ENCODE measurements at regions not wholly inside any gene's neighbourhood (a gene's known extent, or its start where the extent isn't known, plus 50 kb on each side); places are given as distances from the start of the nearest gene placed in this dataset.
"Not testable (repeated sequence)": the region's sequence is repeated elsewhere in the genome, so short reads cannot be mapped to it uniquely, and the experiment has no call there.

GRCh38 chr6:14995966-14996602 is 249.8 kb upstream of the JARID2 start:
- no peak for DNase-seq (ENCODE audit: low spot score)

- no peak for DNase-seq (ENCODE audit: low spot score)
Measured at GRCh38 chr6:14996892-14997291, 249.0 kb upstream of the JARID2 start.

GRCh38 chr6:14997507-14997906 is 248.4 kb upstream of the JARID2 start:
- no peak for DNase-seq (ENCODE audit: low spot score)

DNA sequence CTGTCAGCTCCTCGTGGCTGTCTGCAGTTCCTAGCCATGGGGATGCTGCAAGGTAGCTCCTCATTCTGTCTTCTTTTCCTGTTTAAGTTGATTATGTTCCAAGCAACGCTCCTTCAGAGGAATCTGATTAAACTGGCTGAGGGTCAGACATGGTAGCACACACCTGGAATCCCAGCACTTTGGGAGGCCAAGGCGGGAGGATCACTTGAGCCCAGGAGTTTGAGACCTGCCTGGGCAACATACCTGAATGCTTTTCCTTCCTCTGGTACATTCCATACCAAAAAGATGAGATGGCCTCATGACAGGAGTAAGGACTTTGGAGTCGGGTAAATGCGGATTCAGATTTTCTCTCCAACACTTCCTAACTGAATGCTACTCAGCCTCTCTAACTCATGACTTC is 246.8 kb upstream of the JARID2 start:
- no peak for DNase-seq (ENCODE audit: low spot score)

- no peak for DNase-seq (ENCODE audit: low spot score)
Measured at GRCh38 chr6:15001326-15001910, 244.5 kb upstream of the JARID2 start.

- no peak for DNase-seq (ENCODE audit: low spot score)
Measured at GRCh38 chr6:15008269-15008668, 237.6 kb upstream of the JARID2 start.

GRCh38 chr6:15014958-15015357 is 230.9 kb upstream of the JARID2 start:
- DNase-seq (ENCODE audit: low spot score) = no peak

- DNase-seq (ENCODE audit: low spot score) = no peak
Measured at GRCh38 chr6:15016813-15017212, 229.1 kb upstream of the JARID2 start.

- no peak for DNase-seq (ENCODE audit: low spot score)
Measured at GRCh38 chr6:15017261-15017660, 228.6 kb upstream of the JARID2 start.

DNA sequence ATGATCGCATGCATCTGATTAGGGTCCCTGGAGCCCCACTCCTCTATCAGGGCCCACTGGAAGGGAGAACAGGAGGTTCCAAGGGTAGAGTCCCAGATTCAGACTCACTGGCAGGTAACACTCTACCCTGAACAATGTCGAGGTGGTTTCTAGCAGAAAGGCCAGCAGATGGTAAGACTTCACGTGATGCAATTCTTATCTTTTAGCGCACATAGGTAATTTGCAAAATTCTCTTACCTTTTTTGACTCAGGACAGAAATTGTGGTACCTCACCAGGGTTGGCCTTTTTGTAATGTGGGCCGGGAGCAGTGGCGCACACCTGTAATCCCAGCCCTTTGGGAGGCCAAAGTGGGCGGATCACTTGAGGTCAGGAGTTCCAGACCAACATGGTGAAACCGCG is 228.1 kb upstream of the JARID2 start:
- no peak for DNase-seq (ENCODE audit: low spot score)

GRCh38 chr6:15020119-15020770 is 225.6 kb upstream of the JARID2 start:
- DNase-seq (ENCODE audit: low spot score) = no peak

- no peak for DNase-seq (ENCODE audit: low spot score)
Measured at GRCh38 chr6:15021074-15021473, 224.8 kb upstream of the JARID2 start.

GRCh38 chr6:15023018-15023417 is 222.9 kb upstream of the JARID2 start:
- DNase-seq (ENCODE audit: low spot score) = not testable (repeated sequence)

GRCh38 chr6:15023448-15023847 is 222.4 kb upstream of the JARID2 start:
- DNase-seq (ENCODE audit: low spot score) = no peak

DNA sequence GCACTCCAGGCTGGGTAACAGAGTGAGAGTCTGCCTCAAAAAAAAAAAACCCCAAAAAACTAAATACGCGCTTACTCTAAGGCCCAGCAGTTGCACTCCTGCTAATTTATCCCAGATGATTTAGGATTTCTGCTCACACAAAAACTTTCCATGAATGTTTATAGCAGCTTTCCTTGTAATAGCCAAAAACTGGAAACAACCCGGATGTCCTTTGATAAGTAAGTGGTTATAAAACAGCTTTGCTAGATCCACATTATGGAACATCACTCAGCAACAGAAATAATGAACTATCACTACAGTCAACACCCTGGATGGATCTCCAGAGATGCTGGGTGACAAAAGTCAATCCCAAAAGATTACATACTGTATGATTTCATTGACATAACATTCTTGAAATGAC is 220.4 kb upstream of the JARID2 start:
- DNase-seq (ENCODE audit: low spot score) = no peak

DNA sequence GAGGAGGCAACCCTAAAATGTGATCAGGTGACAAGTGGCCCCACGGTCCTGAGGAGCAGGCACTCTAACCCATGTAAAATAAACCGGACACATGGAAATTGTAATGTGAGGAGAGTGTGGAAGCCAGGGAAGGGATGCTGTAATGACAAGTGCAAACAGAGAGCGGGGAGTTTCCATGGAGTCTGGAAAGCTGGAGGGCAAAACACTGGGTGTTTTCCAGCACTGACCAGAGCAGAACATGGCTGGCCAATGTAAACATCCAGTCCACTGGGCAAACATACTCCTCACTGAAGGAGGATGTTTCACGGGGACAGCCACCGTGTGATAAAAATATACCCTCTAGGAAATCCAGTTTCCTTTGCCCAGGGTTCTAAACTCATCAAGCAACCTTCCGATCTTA is 219.0 kb upstream of the JARID2 start:
- no peak for DNase-seq (ENCODE audit: low spot score)

DNA sequence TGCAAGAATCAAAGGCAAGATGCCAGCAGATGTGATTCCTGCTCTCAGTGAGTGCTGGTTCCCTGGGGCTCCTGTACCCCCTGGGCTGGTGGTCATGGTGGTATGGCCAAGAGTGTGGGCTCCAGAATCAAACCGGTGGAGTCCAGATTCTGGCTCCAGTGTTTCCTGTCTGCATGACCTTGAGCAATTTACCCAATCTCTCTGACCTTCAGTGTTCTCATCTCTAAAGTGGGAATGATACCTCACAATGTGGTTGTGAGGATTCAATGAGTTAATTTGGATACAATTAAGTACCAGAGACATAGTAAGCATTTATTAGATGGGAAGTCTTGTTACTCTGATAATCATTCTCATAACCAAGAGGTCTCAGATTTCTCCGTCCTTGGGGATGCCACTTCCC is 218.4 kb upstream of the JARID2 start:
- DNase-seq (ENCODE audit: low spot score) = no peak

DNA sequence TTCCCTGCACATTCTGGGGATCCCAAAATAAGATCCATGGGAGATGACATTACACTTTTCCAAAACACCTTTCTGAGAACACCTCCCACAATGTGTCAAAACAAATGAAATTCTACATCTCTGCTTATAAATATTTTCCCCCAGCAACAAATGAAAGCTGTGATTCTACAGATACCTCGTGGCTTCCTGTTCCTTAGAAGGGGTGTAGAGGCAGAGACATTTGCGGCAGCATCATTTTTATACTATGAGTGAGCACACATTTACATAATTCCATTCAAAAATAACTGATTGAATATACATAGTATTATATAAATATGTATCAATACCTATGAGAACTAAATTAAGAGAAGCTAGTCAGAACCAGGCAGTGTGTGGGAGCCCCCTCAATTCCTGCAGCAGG is 213.9 kb upstream of the JARID2 start:
- no peak for DNase-seq (ENCODE audit: low spot score)

- DNase-seq (ENCODE audit: low spot score) = no peak
Measured at GRCh38 chr6:15033850-15034203, 212.0 kb upstream of the JARID2 start.

DNA sequence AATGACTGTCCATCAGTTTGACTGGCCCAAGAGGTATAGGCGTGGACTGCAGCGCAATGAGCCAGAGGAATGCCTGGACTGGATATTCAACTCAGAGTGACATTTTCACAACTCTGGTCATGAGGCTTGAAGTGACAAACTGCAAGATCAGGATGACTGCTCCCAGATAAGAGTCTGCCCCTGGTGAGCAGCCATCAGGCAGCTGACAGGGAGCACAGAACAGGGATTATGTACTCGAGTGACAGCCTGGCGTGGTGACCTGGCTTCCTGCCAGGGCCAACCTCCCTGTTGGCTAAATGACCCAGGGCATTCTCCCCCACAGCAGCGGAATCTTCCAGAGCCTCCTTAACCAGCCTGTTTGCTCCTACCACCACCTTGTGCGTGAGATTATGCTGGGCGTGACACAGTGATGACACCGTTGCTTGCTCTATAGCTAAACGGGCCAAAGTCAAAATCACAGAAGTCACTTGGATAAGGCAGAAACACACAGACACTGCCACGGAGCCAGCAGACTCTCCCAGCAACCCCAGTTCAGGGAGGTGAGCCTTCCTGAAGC is 209.1 kb upstream of the JARID2 start:
- peak; percentile 26 for DNase-seq (ENCODE audit: low spot score)

- no peak for DNase-seq (ENCODE audit: low spot score)
Measured at GRCh38 chr6:15037253-15037652, 208.6 kb upstream of the JARID2 start.

DNA sequence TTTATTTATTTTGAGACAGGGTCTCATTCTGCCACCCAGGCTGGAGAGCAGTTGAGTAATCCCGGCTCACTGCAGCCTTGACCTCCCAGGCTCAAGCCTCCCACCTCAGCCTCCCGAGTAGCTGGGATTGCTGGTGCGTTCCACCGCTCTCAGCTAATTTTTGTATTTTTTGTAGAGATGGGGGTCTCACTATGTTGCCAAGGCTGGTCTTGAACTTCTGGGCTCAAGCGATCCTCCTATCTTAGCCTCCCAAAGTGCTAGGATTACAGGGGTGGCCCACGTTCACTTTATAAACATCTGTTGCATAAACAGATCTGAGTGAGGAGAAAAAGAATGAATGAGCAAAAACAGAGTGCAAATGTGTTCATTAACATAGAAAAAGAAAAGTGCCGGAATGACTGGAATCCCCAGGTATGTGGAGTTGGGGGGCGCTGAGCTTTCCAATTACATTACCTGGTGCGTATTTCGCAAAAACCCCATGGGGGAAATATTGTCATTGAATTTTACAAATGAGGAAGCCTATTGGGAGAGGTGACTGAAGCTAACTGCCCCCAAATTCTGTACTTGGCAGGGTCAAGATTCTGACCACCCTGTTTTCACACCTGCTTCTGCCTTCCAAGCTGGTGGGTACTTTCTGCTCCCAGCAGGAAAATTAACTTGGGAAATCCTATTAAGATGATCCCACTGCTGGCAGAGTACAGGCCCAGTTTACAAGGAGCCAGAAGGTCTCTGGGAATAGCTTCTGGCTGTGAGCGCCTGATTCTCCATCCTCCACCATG is 207.7 kb upstream of the JARID2 start:
- DNase-seq (ENCODE audit: low spot score) = no peak

DNA sequence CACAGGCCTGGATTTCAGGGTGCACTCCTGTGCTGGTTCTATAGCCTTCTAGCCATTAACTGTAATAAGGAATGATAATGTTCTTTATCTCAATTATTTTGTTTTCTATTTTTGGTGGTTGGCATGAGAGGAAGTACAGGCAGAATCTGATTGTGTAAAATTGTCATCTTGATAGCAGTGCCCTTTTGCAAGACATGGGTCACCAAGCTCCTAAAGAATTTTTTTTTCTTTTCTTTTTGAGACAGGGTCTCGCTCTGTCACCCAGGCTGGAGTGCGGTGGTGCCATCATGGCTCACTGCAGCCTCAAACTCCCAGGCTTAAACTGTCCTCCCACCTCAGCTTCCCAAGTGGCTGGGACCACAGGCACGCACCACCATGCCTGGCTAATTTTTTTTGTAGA is 206.7 kb upstream of the JARID2 start:
- DNase-seq (ENCODE audit: low spot score) = no peak

Data from putamen (tissue), 1 donor.